ENCODE measurements at regions not wholly inside any gene's neighbourhood (a gene's known extent, or its start where the extent isn't known, plus 50 kb on each side); places are given as distances from the start of the nearest gene placed in this dataset.

DNA sequence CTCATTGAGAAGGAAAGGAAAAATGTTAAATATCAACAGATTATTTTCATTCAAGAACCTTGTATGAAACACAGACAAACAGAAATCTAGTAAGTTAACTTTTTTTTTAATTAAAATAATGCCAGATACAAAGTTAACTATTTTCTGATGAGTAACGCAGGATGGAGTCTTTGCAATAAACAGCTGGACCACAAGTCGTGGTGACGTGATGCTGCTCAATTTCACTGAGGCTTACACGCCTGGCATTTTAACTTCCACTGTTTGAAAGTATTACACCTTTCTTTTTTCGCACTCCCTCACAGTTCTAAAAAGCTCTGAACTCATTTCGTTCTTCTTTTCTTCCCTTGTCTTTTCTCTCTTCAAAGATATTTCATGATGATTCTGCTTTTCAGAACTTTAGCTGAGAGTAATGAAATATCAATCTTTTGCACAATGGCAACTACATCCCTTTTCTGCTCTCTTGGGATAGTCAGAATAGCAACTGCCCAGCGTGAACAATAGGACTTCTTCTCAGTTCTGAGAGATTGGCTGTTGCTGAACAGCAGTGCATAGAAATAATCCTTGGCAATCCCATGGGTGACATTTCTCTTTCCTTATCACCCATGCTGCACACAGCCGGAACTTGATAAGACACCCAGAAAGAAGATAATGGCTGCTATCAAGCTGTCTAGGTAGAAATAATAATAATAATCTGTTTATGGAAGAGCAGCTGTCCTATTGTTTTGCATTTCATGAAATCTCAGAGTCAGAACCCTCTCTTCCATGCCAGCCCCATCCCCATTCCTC lies 160.5 kb downstream of the BTG1 start:
- no peak for ATAC-seq
- H3K36me3 Mint-ChIP-seq: no peaks in the 10 kb centered on the region
- no peaks in the 10 kb centered on the region for H3K9me3 Mint-ChIP-seq
- H3K27ac Mint-ChIP-seq: no peak overlapping the region
- no peak overlapping the region for H3K4me3 Mint-ChIP-seq
- peaks cover 6% of the 10 kb centered on the region for H3K4me1 Mint-ChIP-seq
- no peaks in the 10 kb centered on the region for H3K27me3 Mint-ChIP-seq

DNA sequence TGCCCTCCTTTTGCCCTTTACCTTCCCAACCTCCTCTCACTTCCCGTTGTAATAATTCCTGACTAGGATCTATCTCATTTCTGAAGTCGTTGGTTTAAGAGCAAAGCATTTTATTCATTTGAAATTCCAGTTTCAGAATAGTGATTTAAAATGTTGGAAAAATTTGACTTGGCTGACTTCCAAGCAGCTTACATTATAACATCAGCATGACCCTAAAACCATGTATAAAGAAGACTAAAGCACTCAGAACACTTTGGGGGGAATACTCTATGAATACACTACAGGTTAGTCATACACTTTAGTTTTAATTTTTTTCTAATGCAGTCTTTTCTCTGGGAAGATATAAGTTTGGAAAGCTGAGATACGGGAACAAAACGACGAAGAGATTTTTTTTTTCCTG lies 161.1 kb downstream of the BTG1 start:
- no peak for ATAC-seq
- Mint-ChIP-seq H3K4me1 (peaks cover 6% of the 10 kb centered on the region), H3K36me3 (no peaks in the 10 kb centered on the region), H3K27me3 (no peaks in the 10 kb centered on the region), H3K9me3 (no peaks in the 10 kb centered on the region), H3K4me3 (no peak overlapping the region), H3K27ac (no peak overlapping the region)

DNA sequence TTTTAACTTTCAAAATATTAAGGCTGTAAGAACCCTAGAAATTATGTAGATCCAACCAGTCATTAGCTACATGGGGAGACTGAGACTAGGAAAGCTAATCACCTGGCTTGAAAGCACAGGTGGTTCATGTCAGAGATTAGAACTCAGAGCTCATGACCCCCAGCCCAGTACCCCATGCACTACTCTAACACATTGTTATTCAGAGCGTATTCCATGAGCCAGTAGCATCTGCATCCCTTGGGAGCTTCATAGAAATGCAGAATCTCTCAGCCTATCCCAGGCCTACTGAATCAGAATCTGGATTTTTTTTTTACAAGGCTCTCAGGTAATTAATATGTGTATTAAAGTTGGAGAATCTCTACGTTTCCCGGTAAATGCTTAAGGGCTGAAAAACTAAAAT lies 161.7 kb downstream of the BTG1 start:
- no peak for ATAC-seq
- H3K9me3 Mint-ChIP-seq: no peaks in the 10 kb centered on the region
- H3K4me1 Mint-ChIP-seq: peaks cover 6% of the 10 kb centered on the region

DNA sequence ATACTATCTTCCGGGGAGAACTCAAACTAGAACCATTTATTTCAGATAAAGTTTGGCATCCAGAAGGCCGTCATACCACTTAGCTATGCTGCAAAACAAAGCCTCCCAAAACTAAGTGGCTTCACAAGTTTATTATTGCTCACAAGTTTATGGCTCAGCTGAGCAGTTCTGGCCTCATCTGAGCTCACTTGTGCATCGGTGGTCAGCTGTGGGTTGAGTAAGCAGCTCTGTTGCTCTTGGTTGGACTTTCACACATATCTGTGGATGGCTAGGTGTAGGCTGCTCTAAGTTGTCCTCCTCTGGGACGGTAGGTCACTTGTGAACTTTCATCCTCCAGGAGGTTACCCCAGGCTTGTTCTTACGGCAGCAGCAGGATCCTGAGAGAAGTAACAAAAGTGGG lies 162.7 kb downstream of the BTG1 start:
- Mint-ChIP-seq H3K4me1 (peaks cover 6% of the 10 kb centered on the region), H3K27me3 (no peaks in the 10 kb centered on the region), H3K27ac (no peak overlapping the region), H3K4me3 (no peak overlapping the region), H3K36me3 (no peaks in the 10 kb centered on the region), H3K9me3 (no peaks in the 10 kb centered on the region)
- no peak for ATAC-seq

More for the DNA sequence above, 161.7 kb downstream of the BTG1 start:
- no peaks in the 10 kb centered on the region for H3K36me3 Mint-ChIP-seq
- no peak overlapping the region for H3K27ac Mint-ChIP-seq
- no peaks in the 10 kb centered on the region for H3K27me3 Mint-ChIP-seq
- no peak overlapping the region for H3K4me3 Mint-ChIP-seq

DNA sequence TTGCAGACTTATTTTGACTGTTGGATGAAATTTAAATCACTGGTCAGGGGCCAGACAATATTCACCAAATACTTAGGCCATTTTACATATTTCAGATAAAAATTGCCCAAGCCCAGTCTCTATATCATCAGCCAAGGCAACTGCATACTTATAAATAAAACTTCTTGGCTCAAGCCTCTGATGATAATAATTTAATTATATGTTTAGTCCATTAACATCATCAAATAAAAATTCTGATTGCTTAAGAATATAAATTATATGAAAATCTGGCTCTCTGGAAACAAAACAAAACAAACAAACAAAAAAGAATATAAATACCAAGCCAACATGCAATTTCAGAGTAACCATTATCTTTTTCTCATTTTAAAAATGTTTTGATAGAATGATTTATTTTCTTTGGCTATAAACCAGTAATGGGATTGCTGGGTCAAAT lies 165.2 kb downstream of the BTG1 start:
- Mint-ChIP-seq H3K27ac (no peak overlapping the region), H3K4me3 (no peak overlapping the region), H3K4me1 (peaks cover 4% of the 10 kb centered on the region), H3K27me3 (no peaks in the 10 kb centered on the region), H3K36me3 (peaks cover 6% of the 10 kb centered on the region), H3K9me3 (no peaks in the 10 kb centered on the region)
- no peak for ATAC-seq

DNA sequence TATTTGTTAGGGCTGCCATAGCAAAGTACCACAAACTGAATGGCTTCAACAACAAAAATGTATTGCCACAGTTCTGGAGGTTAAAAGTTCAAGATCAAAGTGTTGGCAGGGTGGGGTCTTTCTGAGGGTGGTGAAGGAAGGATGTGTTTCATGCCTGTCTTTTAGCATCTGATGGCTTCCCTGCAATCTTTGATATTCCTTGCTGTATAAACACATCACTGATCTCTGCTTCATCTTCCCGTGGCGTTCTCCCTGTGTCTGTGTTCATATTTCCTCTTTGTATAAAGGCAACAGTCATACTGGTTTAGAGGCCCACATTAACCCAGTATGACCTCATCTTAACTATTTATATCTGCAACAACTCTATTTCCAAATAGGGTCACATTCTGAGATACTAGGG lies 167.5 kb downstream of the BTG1 start:
- Mint-ChIP-seq H3K27me3 (no peaks in the 10 kb centered on the region), H3K4me1 (no peaks in the 10 kb centered on the region), H3K27ac (no peak overlapping the region), H3K9me3 (no peaks in the 10 kb centered on the region), H3K36me3 (peaks cover 6% of the 10 kb centered on the region), H3K4me3 (no peak overlapping the region)
- no peak for ATAC-seq

DNA sequence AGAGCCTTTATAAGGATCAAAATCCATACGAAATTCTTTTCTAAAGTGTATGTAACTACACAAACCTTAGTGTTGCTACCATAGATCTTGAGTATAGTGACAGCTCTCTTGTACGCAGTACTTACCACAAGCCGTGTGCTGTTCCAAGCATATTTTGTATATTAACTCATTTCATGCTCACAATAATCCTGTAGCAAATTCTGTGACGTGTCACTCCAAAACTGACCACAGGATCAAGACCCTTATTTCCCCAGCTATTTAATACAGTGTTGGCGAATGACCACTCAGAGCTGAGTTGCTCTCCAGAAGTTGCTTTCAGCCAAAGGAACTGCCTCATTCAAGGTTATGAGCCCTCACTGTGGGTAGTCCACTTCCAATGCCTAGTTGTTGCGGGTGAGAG lies 169.8 kb downstream of the BTG1 start:
- Mint-ChIP-seq H3K9me3 (no peaks in the 10 kb centered on the region), H3K27ac (no peak overlapping the region), H3K27me3 (no peaks in the 10 kb centered on the region), H3K36me3 (peaks cover 6% of the 10 kb centered on the region), H3K4me1 (no peaks in the 10 kb centered on the region), H3K4me3 (no peak overlapping the region)
- ATAC-seq: no peak

DNA sequence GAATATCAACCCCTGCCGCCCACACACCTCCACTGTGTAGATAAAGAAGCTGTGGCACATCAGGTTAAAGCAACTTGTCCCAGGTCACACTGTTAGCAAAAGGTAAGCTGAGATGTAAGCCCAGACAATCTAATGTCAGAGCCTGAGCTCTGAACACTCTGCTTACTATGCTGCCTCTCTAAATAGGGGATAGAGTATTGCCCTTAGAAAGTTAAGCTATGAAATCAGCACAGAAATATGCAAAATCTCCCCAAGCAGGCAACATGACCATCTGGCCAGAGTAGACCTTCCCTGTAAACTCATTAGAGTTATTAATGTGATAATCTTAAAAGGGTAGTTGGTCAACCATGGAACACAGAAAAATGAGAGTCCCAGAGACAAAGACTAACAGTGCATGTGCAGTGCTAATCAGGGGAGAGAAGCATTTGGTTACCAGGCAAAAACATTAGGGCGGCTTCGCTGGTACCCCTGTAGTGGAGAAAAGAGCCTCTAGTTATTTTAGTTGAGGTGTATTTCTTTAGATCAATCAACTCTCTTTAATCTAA lies 171.0 kb downstream of the BTG1 start:
- Mint-ChIP-seq H3K4me3 (no peak overlapping the region), H3K27me3 (no peaks in the 10 kb centered on the region), H3K27ac (no peak overlapping the region), H3K9me3 (peaks cover 4% of the 10 kb centered on the region), H3K36me3 (peaks cover 6% of the 10 kb centered on the region), H3K4me1 (no peaks in the 10 kb centered on the region)
- no peak for ATAC-seq

DNA sequence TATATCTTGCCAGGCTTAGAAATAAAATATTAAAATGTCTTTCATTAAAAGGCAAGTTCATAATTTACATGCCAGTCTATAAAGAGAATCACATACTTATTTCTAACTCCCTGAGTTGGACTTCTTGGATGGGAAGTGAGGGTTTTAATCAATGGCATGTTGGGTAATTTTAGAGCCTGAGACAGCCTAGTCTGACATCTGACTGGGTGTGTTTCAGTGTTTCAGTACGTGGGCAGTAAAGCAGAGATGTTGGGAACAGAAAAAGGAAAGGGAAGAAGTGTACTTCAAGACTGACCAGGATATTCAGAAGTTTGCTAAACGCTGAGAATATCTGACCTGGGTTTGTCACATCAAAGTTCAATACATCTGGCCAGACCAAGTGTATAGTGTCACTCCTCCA lies 171.8 kb downstream of the BTG1 start:
- H3K4me1 Mint-ChIP-seq: no peaks in the 10 kb centered on the region
- H3K9me3 Mint-ChIP-seq: peaks cover 4% of the 10 kb centered on the region
- no peak overlapping the region for H3K27ac Mint-ChIP-seq
- no peak for ATAC-seq
- peaks cover 6% of the 10 kb centered on the region for H3K36me3 Mint-ChIP-seq
- no peaks in the 10 kb centered on the region for H3K27me3 Mint-ChIP-seq
- no peak overlapping the region for H3K4me3 Mint-ChIP-seq

DNA sequence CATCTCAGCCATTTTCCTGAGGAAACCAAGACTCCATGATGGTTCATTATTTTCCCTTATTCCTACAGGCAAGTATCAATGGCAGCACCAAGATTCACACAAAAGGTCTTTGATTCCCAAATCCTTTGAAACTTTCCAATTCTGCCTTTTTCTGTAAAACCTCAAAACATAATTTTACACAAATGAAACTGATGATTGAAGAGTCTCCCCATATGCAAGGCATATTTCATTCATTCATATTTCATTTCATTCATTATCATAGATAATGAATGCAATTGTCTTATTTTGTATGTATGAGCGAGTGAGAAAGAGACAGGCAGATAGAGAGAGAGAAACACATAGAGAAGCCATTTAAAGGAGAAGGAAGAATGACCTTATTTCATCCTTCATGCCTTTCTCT lies 172.8 kb downstream of the BTG1 start:
- Mint-ChIP-seq H3K4me1 (peaks cover 2% of the 10 kb centered on the region), H3K27me3 (no peaks in the 10 kb centered on the region), H3K27ac (no peak overlapping the region), H3K36me3 (peaks cover 6% of the 10 kb centered on the region), H3K9me3 (peaks cover 4% of the 10 kb centered on the region), H3K4me3 (no peak overlapping the region)
- no peak for ATAC-seq

DNA sequence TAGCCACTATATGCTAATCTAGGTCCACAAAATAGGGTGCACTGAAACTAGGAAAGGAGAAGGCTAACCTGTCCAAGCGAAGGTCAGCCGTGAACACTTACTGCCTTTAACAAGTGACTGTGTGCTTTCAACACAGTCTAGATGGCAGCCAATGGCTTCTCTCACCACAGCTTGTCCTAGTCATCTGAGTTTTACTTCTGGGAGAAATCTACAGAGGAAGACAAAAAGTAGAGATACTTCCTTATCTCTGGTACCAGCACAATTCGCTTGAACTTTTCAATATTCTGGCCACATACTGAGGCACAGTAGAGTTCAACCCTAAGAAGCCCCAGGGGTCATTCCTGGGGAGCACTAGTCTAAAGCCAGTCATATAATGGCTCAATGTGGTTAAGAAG lies 176.9 kb downstream of the BTG1 start:
- H3K36me3 Mint-ChIP-seq: no peaks in the 10 kb centered on the region
- no peak overlapping the region for H3K4me3 Mint-ChIP-seq
- H3K4me1 Mint-ChIP-seq: peaks cover 5% of the 10 kb centered on the region
- peaks cover 4% of the 10 kb centered on the region for H3K9me3 Mint-ChIP-seq
- no peak overlapping the region for H3K27ac Mint-ChIP-seq
- H3K27me3 Mint-ChIP-seq: no peaks in the 10 kb centered on the region
- no peak for ATAC-seq

DNA sequence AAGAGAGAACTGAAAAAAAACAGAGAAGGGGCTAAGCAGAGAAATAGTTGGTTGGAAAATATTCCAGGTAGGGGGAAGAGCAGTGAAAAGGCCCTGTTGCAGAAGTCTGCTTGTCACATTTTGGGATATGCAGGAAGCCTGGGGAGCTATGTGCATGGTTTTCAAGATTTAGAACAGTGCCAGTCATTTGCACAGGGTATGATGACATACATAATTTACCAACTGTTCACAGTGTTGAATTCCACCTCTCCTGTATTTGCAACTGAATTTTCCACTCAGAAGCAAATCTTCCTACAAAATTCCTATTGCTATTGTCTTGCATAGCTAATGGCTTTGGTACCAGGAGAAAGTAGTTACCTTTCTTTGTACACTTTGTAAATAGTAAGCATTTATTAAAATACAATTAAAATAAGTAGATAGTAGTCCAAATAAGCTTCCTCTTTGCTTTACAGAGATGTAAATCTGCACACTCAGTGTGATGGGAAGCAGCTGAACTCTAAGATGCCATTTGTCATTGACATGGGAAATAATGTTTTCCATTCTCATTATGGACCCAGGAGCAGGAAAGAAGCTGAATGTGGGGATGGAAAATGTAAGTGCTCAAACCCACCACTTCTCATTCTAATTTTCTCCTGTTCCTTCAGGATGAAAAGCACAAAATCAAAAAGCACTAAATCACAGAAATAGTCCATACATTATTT lies 177.4 kb downstream of the BTG1 start:
- H3K36me3 Mint-ChIP-seq: no peaks in the 10 kb centered on the region
- H3K4me3 Mint-ChIP-seq: no peak overlapping the region
- H3K27me3 Mint-ChIP-seq: no peaks in the 10 kb centered on the region
- H3K9me3 Mint-ChIP-seq: peaks cover 4% of the 10 kb centered on the region
- H3K27ac Mint-ChIP-seq: no peak overlapping the region
- H3K4me1 Mint-ChIP-seq: peaks cover 5% of the 10 kb centered on the region
- ATAC-seq: no peak

DNA sequence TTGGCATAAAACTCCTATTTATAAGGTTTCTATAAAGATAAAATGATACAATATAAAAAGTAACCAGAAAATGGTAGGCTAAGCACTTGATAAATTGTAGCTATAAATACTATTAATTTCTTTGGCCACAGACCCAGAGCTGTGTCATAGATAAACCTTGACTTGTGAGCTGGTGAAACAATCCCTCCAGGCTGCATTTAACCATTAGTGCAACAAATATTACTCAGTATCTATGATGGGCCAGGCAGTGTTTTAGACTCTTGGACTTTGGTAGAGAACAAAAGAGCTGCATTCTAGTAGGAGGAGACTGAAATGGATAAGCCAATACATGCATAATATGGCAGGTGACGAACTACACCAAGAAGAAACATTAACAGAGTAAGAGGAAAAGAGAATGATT lies 178.1 kb downstream of the BTG1 start:
- Mint-ChIP-seq H3K4me1 (peaks cover 5% of the 10 kb centered on the region), H3K27me3 (no peaks in the 10 kb centered on the region), H3K36me3 (no peaks in the 10 kb centered on the region), H3K27ac (no peak overlapping the region), H3K4me3 (no peak overlapping the region), H3K9me3 (peaks cover 4% of the 10 kb centered on the region)
- ATAC-seq: no peak

DNA sequence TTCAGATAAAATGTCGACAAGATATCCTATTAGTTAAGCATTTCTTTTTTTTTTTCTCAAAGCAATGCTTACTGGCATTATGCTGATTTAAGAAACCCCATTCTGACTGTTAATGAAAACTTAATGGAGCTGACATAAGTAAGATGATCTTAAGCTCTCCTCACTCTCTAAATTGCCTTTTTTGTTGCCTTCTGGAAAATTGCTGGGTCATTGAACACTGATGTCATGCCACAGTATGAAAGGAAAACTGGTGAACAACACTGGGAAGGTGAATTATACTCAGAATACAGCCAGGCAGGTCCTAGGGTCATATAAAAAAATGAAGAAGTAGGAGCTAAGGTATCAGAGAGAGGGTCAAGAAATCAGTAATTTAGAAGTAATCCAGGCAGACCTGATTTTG lies 179.9 kb downstream of the BTG1 start:
- Mint-ChIP-seq H3K27me3 (no peaks in the 10 kb centered on the region), H3K27ac (no peak overlapping the region), H3K9me3 (peaks cover 4% of the 10 kb centered on the region), H3K36me3 (no peaks in the 10 kb centered on the region), H3K4me1 (peaks cover 5% of the 10 kb centered on the region), H3K4me3 (no peak overlapping the region)
- ATAC-seq: no peak

DNA sequence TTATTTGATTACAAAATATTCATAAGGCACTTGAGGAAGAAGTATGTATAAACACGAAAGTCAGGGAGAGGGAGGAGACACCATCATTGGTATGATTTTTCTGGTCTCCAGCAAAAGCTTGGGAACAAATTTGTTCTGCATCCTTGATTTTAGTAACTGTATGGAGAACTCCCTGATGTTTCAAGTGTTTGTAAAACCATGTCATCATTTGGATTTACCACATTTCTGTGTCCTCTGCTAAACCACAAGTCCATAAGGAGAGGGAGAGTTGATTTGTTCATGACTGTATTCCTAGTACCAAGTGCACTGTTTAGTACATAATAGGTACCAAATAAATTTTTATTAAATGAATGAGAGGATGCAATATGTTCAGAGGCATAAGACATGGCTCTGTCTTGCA lies 181.1 kb downstream of the BTG1 start:
- H3K27me3 Mint-ChIP-seq: no peaks in the 10 kb centered on the region
- no peaks in the 10 kb centered on the region for H3K36me3 Mint-ChIP-seq
- ATAC-seq: no peak
- no peaks in the 10 kb centered on the region for H3K9me3 Mint-ChIP-seq
- H3K27ac Mint-ChIP-seq: no peak overlapping the region
- no peak overlapping the region for H3K4me3 Mint-ChIP-seq
- peaks cover 5% of the 10 kb centered on the region for H3K4me1 Mint-ChIP-seq

DNA sequence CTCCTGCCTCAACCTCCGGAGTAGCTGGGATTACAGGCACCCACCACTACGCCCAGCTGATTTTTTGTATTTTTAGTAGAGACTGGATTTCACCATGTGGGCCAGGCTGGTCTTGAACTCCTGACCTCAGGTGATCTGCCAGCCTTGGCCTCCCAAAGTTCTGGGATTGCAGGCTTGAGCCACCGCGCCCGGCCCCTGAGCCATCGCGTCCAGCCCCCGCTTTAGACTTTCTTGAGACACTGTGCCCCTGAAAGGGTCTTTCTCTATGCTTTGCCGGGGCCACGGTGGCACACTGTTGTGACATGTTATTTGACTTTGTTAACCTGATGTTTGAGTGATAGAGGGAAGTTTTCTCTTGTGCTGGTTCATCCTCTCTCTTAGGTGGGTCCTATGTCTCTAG lies 186.4 kb downstream of the BTG1 start:
- no peak overlapping the region for H3K27ac Mint-ChIP-seq
- no peak overlapping the region for H3K4me3 Mint-ChIP-seq
- no peak for ATAC-seq
- no peaks in the 10 kb centered on the region for H3K36me3 Mint-ChIP-seq
- H3K27me3 Mint-ChIP-seq: no peaks in the 10 kb centered on the region
- H3K4me1 Mint-ChIP-seq: no peaks in the 10 kb centered on the region
- no peaks in the 10 kb centered on the region for H3K9me3 Mint-ChIP-seq

Measured in stimulated activated memory B cell treated with anti-CD40 and anti-IgM and Interleukin-4, amounts not matched to agents 10 μg/mL and 1 μg/mL and 100 μg/mL, for 72 hours (primary cell).